ENCODE measurements at regions not wholly inside any gene's neighbourhood (a gene's known extent, or its start where the extent isn't known, plus 50 kb on each side); places are given as distances from the start of the nearest gene placed in this dataset.
"Not testable (repeated sequence)": the region's sequence is repeated elsewhere in the genome, so short reads cannot be mapped to it uniquely, and the experiment has no call there.

GRCh38 chr7:35971133-35971891 is 170.5 kb downstream of the SEPTIN7 start:
- no peak for DNase-seq (ENCODE audit: low spot score)

GRCh38 chr7:35975851-35976454 is 175.1 kb downstream of the SEPTIN7 start:
- DNase-seq (ENCODE audit: low spot score) = peak; percentile 90

GRCh38 chr7:35978816-35979640 is 174.0 kb upstream of the EEPD1 start:
- DNase-seq (ENCODE audit: low spot score) = not testable (repeated sequence)

- DNase-seq (ENCODE audit: low spot score) = no peak
These were observed 170.5 kb upstream of the EEPD1 start for GRCh38 chr7:35982600-35982999.

- DNase-seq (ENCODE audit: low spot score) = no peak
These were observed 169.4 kb upstream of the EEPD1 start for GRCh38 chr7:35983626-35984025.

- DNase-seq (ENCODE audit: low spot score) = peak; percentile 79
These were observed 167.8 kb upstream of the EEPD1 start for GRCh38 chr7:35985126-35985754.

GRCh38 chr7:35987016-35987415 is 166.0 kb upstream of the EEPD1 start:
- no peak for DNase-seq (ENCODE audit: low spot score)

GRCh38 chr7:35988105-35988504 is 164.9 kb upstream of the EEPD1 start:
- DNase-seq (ENCODE audit: low spot score) = no peak

- no peak for DNase-seq (ENCODE audit: low spot score)
These were observed 164.2 kb upstream of the EEPD1 start for GRCh38 chr7:35988818-35989217.

GRCh38 chr7:35991511-35992232 is 161.4 kb upstream of the EEPD1 start:
- DNase-seq (ENCODE audit: low spot score) = no peak

- DNase-seq (ENCODE audit: low spot score) = no peak
These were observed 160.6 kb upstream of the EEPD1 start for GRCh38 chr7:35992436-35992835.

- no peak for DNase-seq (ENCODE audit: low spot score)
These were observed 159.9 kb upstream of the EEPD1 start for GRCh38 chr7:35993113-35993512.

GRCh38 chr7:35993676-35994606 is 159.1 kb upstream of the EEPD1 start:
- DNase-seq (ENCODE audit: low spot score) = no peak

- DNase-seq (ENCODE audit: low spot score) = no peak
These were observed 157.7 kb upstream of the EEPD1 start for GRCh38 chr7:35995334-35995733.

- no peak for DNase-seq (ENCODE audit: low spot score)
These were observed 154.6 kb upstream of the EEPD1 start for GRCh38 chr7:35998481-35998880.

GRCh38 chr7:36001546-36001945 is 151.5 kb upstream of the EEPD1 start:
- DNase-seq (ENCODE audit: low spot score) = no peak

- DNase-seq (ENCODE audit: low spot score) = no peak
These were observed 150.2 kb upstream of the EEPD1 start for GRCh38 chr7:36002900-36003299.

GRCh38 chr7:36003343-36003742 is 149.7 kb upstream of the EEPD1 start:
- no peak for DNase-seq (ENCODE audit: low spot score)

GRCh38 chr7:36005293-36005692 is 147.8 kb upstream of the EEPD1 start:
- no peak for DNase-seq (ENCODE audit: low spot score)

- DNase-seq (ENCODE audit: low spot score) = no peak
These were observed 147.2 kb upstream of the EEPD1 start for GRCh38 chr7:36005876-36006275.
